GM18519 (cell line): ENCODE measurements at regions not wholly inside any gene's neighbourhood (a gene's known extent, or its start where the extent isn't known, plus 50 kb on each side); places are given as distances from the start of the nearest gene placed in this dataset.
"Not testable (repeated sequence)": the region's sequence is repeated elsewhere in the genome, so short reads cannot be mapped to it uniquely, and the experiment has no call there.

Source experiments
- ATAC-seq: cut with Tn5 transposase; IDR thresholded peaks from one replicate; pipeline ENCODE4 v1.9.1; 2021; ENCODE audit warnings: mild to moderate bottlenecking, moderate library complexity; ENCODE audit not compliant: unreplicated experiment, low FRiP score

DNA sequence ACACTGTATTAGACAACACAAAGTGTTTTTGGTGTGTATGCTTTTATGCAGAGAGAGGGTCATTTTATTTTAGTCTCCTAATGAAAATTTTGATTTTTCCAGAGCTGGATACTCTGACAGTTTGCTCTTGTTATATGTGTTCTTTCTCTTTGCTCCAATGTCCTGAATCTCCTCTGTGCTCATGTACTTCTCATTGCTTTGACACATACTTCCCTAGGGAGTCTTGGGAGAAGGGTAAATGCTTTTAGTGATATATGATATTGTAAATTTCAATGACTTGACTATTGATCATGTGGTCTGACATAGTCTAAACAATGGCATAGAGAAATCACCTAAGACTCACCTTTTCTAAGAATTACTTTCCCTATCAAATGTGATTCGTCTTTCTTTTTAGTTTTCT, 972.6 kb upstream of the EDIL3 start:
- no peak for ATAC-seq

DNA sequence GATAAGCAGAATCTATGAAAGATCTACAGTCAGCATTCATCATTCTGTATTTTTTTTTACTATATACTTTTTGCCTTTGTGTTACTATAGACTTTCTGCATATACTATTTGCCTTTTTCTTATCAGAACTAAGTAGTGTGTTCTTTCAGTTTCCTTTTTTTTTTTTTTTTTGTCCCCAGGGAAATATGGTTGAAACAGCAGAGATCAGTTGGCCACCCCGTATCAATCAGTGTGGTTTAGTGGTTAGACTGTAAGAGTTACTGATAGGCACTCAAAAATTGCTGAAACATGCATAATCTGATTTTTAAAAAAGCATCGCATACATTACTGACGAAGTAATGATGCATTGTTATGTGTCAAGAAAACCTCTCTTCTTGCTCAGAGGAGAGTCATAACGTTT, 990.8 kb upstream of the EDIL3 start:
- no peak for ATAC-seq

GRCh38 chr5:85388770-85389169, 1004.1 kb upstream of the EDIL3 start:
- ATAC-seq = no peak

DNA sequence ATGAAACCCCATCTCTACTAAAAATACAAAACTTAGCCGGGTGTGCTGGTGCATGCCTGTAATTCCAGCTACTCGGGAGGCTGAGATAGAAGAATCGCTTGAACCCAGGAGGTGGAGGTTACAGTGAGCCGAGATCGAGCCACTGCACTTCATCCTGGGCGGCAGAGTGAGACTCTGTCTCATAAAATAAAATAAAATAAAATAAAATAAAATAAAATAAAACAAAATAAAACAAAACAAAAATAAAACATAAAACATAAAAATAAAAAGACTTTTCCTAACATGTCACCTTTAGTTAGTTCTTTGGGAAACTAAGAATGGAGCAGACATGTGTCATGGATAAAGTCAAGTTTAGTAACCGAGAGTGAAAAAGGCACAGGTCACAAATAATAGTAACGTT, 1007.6 kb upstream of the EDIL3 start:
- ATAC-seq = not testable (repeated sequence)

DNA sequence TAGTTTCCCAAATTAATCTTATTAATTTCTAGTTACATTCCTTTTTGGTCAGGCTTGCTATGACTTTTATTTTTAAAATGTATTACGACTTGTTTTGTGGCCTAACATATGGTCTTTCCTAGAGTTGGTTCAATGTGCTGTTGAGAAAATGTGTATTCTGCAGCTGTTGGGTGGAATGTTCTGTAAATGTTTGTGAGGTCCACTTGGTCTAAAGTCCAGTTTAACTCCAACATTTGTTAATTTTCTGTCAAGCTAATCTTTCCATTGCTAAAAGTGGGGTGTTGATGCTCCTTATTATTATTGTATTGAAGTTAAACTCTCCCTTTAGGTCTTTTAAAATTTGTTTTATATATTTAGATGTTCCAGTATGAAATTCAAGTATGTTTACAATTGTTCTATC, 1010.8 kb upstream of the EDIL3 start:
- ATAC-seq = no peak

- ATAC-seq = no peak
Measured at GRCh38 chr5:85397451-85397850, 1012.8 kb upstream of the EDIL3 start.

GRCh38 chr5:85428426-85428934, 1043.8 kb upstream of the EDIL3 start:
- ATAC-seq = no peak

GRCh38 chr5:85431726-85432125, 1047.0 kb upstream of the EDIL3 start:
- not testable (repeated sequence) for ATAC-seq

DNA sequence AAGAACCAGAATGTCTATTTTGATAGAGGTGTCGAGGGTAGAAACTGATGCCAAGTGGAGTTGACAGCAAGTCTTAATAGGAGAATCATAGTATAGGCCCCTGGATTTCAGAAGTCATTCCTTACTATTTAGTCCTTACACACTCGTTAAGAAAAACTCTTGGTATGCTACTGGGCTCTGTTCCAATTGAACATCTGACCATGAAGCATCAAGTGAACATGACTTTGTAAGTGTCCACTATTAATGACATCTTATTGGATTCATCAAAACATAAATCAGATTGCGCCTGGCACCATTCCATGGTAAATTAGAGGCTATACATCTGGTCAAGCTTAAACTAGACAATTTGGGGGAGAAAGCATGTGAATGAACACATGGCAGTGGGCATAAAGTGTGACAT, 1056.5 kb upstream of the EDIL3 start:
- ATAC-seq = no peak

- ATAC-seq = no peak
Measured at GRCh38 chr5:85441853-85442252, 1057.2 kb upstream of the EDIL3 start.

DNA sequence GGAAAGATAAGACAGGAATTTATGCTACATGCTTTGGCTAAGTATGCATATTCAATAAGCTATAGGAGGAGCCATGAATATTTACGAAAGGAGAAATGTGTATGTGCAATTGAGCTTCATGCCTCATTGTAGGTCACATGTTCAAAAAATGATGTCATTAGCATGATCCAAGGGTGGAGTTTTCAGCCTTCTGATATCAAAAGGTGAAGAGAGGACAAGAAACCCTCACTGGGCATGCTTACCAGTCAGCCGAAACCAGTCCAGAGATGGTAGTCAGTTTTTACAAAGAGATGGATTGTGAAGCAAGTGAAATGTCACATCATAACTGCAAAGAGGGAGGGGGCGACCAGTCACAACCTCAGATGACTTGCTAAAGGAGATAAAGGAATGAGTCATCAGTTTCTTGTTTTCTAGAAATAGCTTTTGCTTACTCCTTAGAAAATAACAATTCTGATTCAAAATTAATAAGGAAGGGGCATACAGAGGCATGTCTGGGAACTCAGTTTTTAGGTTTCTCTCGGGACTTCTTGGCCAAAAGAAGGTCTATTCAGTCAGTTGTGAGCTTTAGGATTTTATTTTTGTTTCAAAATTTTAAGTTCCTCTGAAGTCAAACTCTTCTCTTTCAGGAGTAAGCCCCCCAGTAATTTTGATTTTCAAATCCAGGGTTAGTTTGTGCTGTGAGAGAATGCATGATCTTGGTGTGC, 1067.8 kb upstream of the EDIL3 start:
- no peak for ATAC-seq

DNA sequence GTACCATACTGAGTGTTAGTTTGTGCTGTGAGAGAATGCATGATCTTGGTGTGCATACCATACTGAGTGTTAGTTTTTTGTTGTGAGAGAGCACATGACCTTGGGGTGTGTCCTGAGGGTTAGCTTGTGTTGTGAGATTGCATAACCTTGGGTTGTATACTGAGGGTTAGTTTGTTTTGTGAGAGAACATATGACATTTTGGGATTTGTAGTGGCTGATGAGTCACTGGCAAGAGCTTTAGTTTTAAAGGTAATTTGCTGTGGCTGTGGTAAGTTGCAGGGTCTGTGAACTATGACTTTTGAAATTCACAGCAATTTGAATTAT, 1068.3 kb upstream of the EDIL3 start:
- ATAC-seq = no peak

GRCh38 chr5:85458319-85458718, 1073.6 kb upstream of the EDIL3 start:
- ATAC-seq = no peak

GRCh38 chr5:85462957-85463356, 1078.3 kb upstream of the EDIL3 start:
- no peak for ATAC-seq

DNA sequence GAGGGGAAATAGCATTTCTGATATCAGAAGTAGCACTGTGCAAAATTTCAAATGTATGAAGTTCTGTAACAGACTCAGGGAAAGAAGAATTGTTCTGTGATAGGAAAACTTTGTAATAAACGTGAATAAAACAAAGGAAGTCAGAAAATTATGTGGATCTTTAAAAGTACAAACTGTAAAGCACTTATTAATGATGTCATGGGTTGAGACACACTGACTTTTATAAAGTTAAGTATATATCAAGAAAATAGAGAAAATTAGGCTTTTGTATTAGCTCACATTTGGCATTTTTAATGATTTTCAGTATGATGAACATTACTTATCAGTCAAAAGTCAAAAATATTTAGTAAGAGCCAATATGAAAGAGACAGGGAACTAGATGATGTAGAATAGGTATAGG, 1081.7 kb upstream of the EDIL3 start:
- no peak for ATAC-seq

GRCh38 chr5:85472749-85473148, 1088.1 kb upstream of the EDIL3 start:
- no peak for ATAC-seq

DNA sequence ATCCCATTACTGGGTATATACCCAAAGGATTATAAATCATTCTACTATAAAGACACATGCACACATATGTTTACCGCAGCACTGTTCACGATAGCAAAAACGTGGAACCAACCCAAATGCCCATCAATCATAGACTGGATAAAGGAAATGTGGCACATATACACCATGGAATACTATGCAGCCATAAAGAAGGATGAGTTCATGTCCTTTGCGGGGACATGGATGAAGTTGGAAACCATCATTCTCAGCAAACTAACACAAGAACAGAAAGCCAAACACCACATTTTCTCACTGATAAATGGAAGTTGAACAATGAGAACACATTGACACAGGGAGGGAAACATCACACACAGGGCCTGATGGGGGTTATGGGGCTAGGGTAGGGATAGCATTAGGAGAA, 1090.5 kb upstream of the EDIL3 start:
- ATAC-seq = not testable (repeated sequence)

DNA sequence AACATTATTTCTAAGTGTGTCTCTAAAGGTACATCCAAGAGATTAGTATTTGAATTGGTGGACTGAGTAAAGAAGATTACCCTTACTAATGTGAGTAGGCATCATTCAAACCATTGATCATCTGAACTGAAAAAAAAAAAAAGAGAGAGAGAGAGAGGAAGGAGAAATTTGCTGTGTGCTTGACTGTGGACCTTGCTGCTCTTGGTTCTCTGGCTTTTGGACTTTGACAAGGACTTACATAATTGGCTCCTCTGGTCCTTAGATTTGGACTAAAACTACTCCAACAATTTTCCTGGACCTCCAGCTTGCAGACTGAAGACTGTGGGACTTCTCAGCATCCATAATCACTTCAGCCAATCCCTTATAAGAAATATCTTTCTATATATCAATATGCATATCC, 1091.9 kb upstream of the EDIL3 start:
- ATAC-seq = no peak

GRCh38 chr5:85479849-85480248, 1095.2 kb upstream of the EDIL3 start:
- ATAC-seq = no peak

DNA sequence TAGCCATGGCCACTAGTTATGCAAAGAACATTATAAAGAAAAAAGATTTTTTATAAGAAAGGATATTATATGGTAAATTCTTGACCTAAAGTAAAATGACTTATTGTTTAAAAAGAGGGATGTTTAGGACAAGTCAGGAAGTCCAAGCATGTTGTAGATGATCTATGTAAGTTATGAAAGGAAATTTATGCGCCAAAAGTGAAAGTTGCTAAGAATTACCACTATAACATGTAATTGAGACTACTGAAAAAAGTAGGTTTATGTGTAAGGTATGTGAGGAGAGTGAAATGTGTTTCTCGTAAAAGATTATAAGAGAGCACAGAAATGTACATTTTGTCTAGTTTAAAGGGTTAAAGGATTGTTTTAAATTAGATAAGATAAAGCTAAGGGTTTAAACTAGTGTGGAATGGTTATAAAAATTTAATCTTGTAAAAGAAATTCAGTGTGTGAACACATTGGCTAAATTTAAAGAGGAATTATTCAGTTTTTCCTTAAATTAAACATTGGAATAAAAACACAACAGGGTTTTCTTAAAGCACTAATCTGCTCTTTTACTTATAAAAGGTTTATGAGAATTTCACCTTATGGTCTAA, 1100.4 kb upstream of the EDIL3 start:
- no peak for ATAC-seq

- no peak for ATAC-seq
Measured at GRCh38 chr5:85488295-85488694, 1103.6 kb upstream of the EDIL3 start.

- ATAC-seq = no peak
Measured at GRCh38 chr5:85500869-85501268, 1116.2 kb upstream of the EDIL3 start.
